AG04450 (cell line): ENCODE measurements at regions not wholly inside any gene's neighbourhood (a gene's known extent, or its start where the extent isn't known, plus 50 kb on each side); places are given as distances from the start of the nearest gene placed in this dataset.

Source experiments
- CTCF ChIA-PET: fragments of 300-600, 350-600 bp; formaldehyde crosslinking; extraction: SDS; loops from one replicate; lab custom pipeline; 2022; ENCODE audit warnings: antibody characterized with exemption, inconsistent platforms; lab: Charles Lee
- POLR2A ChIA-PET: fragments of 350-600 bp; formaldehyde crosslinking; extraction: SDS; loops from one replicate; lab custom pipeline; 2021; ENCODE audit warnings: antibody characterized with exemption, inconsistent platforms; lab: Yijun Ruan, JAX
- DNase-seq: peaks from one replicate; pipeline ENCODE4 v3.0.0-alpha.2; 2011; ENCODE audit warnings: low read depth, low spot score
- H3K27ac ChIP-seq: one replicate; pipeline ENCODE4 v1.5.1; 2012; ENCODE audit warnings: low read depth, low read length, control low read depth
- H3K27me3 ChIP-seq: one replicate; pipeline ENCODE4 v1.6.0; 2012; ENCODE audit warnings: low read length; ENCODE audit not compliant: control insufficient read depth, insufficient read depth
- H3K4me3 ChIP-seq: 2 replicates; pipeline ENCODE4 v1.5.1; 2011; ENCODE audit warnings: mild to moderate bottlenecking, low read depth, low read length, control low read depth
- H3K9me3 ChIP-seq: 2 replicates; pipeline ENCODE4 v1.5.1; 2012; ENCODE audit warnings: low read length; ENCODE audit not compliant: control insufficient read depth, insufficient read depth
- TF ChIP-seq, protein P1 (sequence below): IDR thresholded peaks from 2 replicates; pipeline ENCODE4 v1.5.1; 2011; ENCODE audit warnings: low read depth, low read length, control low read depth, inconsistent platforms

DNA sequence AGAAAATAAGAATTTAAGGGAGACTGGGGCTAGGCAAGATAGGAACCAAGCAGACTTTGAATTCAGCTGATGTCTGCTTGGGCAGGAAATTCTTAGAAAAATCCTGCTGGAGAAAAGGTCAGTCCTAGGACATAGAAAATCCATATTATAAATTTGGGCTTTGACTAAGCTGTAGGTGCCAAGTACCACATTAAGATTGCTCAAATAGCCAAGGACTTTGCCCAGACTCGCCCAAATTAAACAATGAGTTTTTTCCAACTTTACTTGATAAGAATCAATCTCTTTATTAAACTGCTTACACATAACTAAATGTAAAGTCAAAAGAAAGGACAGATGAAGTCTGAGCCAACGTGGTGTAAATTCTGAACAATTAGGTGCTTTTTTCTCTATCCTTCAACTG is 95.4 kb downstream of the FUNDC1 start:
- Histone ChIP-seq H3K27me3 (no peaks in the 10 kb centered on the region), H3K27ac (no peak overlapping the region), H3K9me3 (no peaks in the 10 kb centered on the region), H3K4me3 (no peak overlapping the region)
- no peak for DNase-seq
- TF ChIP-seq, protein P1, sequence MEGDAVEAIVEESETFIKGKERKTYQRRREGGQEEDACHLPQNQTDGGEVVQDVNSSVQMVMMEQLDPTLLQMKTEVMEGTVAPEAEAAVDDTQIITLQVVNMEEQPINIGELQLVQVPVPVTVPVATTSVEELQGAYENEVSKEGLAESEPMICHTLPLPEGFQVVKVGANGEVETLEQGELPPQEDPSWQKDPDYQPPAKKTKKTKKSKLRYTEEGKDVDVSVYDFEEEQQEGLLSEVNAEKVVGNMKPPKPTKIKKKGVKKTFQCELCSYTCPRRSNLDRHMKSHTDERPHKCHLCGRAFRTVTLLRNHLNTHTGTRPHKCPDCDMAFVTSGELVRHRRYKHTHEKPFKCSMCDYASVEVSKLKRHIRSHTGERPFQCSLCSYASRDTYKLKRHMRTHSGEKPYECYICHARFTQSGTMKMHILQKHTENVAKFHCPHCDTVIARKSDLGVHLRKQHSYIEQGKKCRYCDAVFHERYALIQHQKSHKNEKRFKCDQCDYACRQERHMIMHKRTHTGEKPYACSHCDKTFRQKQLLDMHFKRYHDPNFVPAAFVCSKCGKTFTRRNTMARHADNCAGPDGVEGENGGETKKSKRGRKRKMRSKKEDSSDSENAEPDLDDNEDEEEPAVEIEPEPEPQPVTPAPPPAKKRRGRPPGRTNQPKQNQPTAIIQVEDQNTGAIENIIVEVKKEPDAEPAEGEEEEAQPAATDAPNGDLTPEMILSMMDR = no peak
- CTCF ChIA-PET = no interaction called here
- POLR2A ChIA-PET = no interaction called here

DNA sequence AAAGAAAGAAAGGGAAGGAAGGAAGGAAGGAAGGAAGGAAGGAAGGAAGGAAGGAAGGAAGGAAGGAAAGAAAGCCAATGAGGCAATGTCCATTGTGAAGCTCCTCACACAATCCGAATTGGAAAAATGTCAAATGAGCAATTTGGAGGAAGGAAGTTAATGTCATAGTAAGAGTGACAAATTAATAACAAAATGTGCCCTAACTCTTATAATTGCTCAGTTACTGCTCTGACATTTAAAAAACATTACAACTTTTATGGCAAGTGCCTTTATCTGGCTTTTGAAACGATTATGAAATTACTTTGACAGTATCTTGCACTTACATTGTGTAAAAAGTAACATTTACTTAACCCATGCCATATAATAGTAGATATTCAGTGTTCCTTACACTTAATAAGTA is 96.5 kb upstream of the EFHC2 start:
- H3K27me3 ChIP-seq = no peaks in the 10 kb centered on the region
- TF ChIP-seq, protein P1 = no peak
- DNase-seq = no peak
- H3K9me3 ChIP-seq = no peaks in the 10 kb centered on the region
- POLR2A ChIA-PET = no interaction called here
- H3K4me3 ChIP-seq = no peak overlapping the region
- CTCF ChIA-PET = interaction anchor here (0.7 kb wide), 1 partner anchor 23 kb away, joined by 7 read pairs; no protein-coding TSS in a partner anchor
- H3K27ac ChIP-seq = no peak overlapping the region

DNA sequence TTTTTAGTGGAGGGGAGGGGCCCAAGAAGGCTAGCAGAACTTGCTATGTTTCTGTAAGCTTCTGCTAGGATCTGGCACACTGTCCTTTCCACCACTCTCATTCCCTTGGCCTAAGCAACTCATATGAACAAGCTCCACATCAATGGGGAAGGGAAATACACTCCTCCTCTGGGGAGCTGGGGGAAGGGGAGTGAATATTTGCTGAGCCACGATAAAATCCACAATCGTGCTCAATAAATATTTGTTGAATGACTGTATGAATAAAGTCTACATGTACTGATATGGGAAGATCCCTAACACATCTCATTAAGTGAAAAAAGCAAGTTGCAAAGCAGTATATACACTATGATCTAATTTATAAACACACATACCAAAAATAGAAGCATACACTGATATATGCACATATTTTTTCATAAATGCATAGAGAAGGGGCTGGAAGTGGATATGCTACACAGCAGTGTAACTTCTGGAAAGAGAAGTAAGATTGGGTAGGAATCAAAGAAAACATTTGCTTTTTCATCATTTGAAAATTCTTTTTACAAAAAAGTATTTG is 95.8 kb upstream of the EFHC2 start:
- Histone ChIP-seq H3K4me3 (no peak overlapping the region), H3K9me3 (no peaks in the 10 kb centered on the region), H3K27me3 (no peaks in the 10 kb centered on the region), H3K27ac (no peak overlapping the region)
- TF ChIP-seq, protein P1 = no peak
- no peak for DNase-seq
- ChIA-PET POLR2A (no interaction called here), CTCF (no interaction called here)

DNA sequence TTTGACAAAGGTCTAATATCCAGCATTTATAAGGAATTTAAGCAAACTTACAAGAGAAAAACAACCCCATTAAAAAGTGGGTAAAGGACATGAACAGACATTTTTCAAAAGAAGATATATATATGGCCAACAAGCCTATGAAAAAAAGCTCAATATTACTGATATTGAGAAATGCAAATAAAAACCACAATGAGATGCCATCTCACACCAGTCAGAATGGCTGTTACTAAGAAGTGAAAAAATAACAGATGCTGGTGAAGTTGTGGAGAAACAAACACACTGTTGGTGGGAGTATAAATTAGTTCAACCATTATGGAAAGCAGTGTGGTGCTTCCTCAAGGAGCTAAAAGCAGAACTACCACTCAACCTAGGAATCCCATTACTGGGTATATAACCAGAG is 91.6 kb upstream of the EFHC2 start:
- ChIA-PET CTCF (no interaction called here), POLR2A (no interaction called here)
- TF ChIP-seq, protein P1 = no peak
- H3K4me3 ChIP-seq = no peak overlapping the region
- no peak for DNase-seq
- H3K27me3 ChIP-seq = no peaks in the 10 kb centered on the region
- no peak overlapping the region for H3K27ac ChIP-seq
- H3K9me3 ChIP-seq = no peaks in the 10 kb centered on the region

DNA sequence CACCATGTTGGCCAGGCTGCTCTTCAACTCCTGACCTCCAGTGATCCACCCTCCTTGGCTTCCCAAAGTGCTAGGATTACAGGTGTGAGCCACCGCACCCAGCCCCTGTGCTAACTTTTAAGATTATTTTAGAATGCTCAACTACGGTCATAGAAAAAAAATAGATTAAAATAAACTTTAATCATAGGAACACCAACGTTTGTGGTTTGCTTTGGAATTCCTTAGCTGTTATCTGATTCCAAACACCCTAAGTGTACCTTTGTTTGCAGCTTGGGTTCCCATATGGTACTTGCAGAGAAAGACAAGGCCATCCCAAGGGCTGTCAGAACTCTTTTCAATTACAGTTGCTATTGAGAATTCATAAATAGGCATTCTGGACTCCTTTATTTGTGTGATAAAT is 90.1 kb upstream of the EFHC2 start:
- DNase-seq = no peak
- no peaks in the 10 kb centered on the region for H3K27me3 ChIP-seq
- no peak overlapping the region for H3K4me3 ChIP-seq
- no peak overlapping the region for H3K27ac ChIP-seq
- no peaks in the 10 kb centered on the region for H3K9me3 ChIP-seq
- ChIA-PET POLR2A (no interaction called here), CTCF (no interaction called here)
- TF ChIP-seq, protein P1 = no peak
